OCI-LY3 (cell line): ENCODE measurements at regions not wholly inside any gene's neighbourhood (a gene's known extent, or its start where the extent isn't known, plus 50 kb on each side); places are given as distances from the start of the nearest gene placed in this dataset.

Experiments
- H2AFZ ChIP-seq: fragments of 200-600, 300-600 bp; shearing (Covaris generic); 2 replicates; pipeline ENCODE4 v1.6.0; 2014; ENCODE audit warnings: antibody characterized with exemption, low read depth, low read length
- H3K27ac ChIP-seq: fragments of 200-600, 300-600 bp; sonication (generic); 2 replicates; pipeline ENCODE4 v1.5.1; 2014; ENCODE audit warnings: mild to moderate bottlenecking, low read length, moderate library complexity, mixed read lengths
- H3K27me3 ChIP-seq: fragments of 200-600, 300-600 bp; sonication (generic); 2 replicates; pipeline ENCODE4 v1.6.1; 2014; ENCODE audit warnings: low read depth, low read length, mixed read lengths
- H3K36me3 ChIP-seq: fragments of 200-600, 300-600 bp; sonication (generic); replicated peaks from 2 replicates; pipeline ENCODE3; 2014; ENCODE audit warnings: low read depth, low read length, mixed read lengths
- H3K4me1 ChIP-seq: fragments of 300-600, 200-600 bp; sonication (generic); 2 replicates; pipeline ENCODE4 v1.6.1; 2014; ENCODE audit warnings: low read length, mixed read lengths
- H3K4me2 ChIP-seq: fragments of 200-600, 300-600 bp; sonication (generic); 2 replicates; pipeline ENCODE4 v1.6.1; 2014; ENCODE audit warnings: low read length, mixed read lengths
- H3K4me3 ChIP-seq: fragments of 300-600, 200-600 bp; sonication (generic); 2 replicates; pipeline ENCODE4 v1.5.1; 2014; ENCODE audit warnings: antibody characterized with exemption, mild to moderate bottlenecking, low read length, moderate library complexity
- H3K79me2 ChIP-seq: fragments of 300-600, 200-600 bp; shearing (Covaris generic); 2 replicates; pipeline ENCODE4 v1.6.1; 2014; ENCODE audit warnings: mild to moderate bottlenecking, low read length, mixed read lengths
- H3K9ac ChIP-seq: fragments of 300-600, 200-600 bp; shearing (Covaris generic); 2 replicates; pipeline ENCODE4 v1.6.0; 2014; ENCODE audit warnings: mild to moderate bottlenecking, low read length, moderate library complexity
- H3K9me3 ChIP-seq: fragments of 200-600, 300-600 bp; shearing (Covaris generic); 2 replicates; pipeline ENCODE4 v1.6.1; 2014; ENCODE audit warnings: low read length, mixed read lengths; ENCODE audit not compliant: insufficient read depth
- H4K20me1 ChIP-seq: fragments of 200-600, 300-600 bp; sonication (generic); 2 replicates; pipeline ENCODE4 v1.6.1; 2016; ENCODE audit warnings: low read length, mixed read lengths; ENCODE audit not compliant: insufficient read depth
- EZH2phosphoT487 ChIP-seq: fragments of 200-600 bp; shearing (Covaris generic); IDR thresholded peaks from 2 replicates; pipeline ENCODE4 v1.6.1; 2018; ENCODE audit warnings: antibody characterized with exemption, mixed run types, low read depth
- TF ChIP-seq, protein P1 (sequence below): fragments of 200-600, 300-600 bp; sonication (generic); IDR thresholded peaks from 2 replicates; pipeline ENCODE4 v1.5.1; 2014; ENCODE audit warnings: antibody characterized with exemption, low read length, low read depth

GRCh38 chr18:44539926-44540325 lies 140.8 kb upstream of the SETBP1 start:
- no peak overlapping the region for H3K27ac ChIP-seq
- H2AFZ ChIP-seq: no peak overlapping the region
- H3K4me3 ChIP-seq: no peak overlapping the region
- peaks cover 8% of the 10 kb centered on the region for H3K4me1 ChIP-seq
- H3K27me3 ChIP-seq: no peaks in the 10 kb centered on the region
- no peaks in the 10 kb centered on the region for H3K36me3 ChIP-seq
- H3K4me2 ChIP-seq: no peak overlapping the region
- no peaks in the 10 kb centered on the region for H3K79me2 ChIP-seq
- no peaks in the 10 kb centered on the region for H4K20me1 ChIP-seq
- H3K9me3 ChIP-seq: no peaks in the 10 kb centered on the region
- no peak overlapping the region for H3K9ac ChIP-seq
- TF ChIP-seq EZH2phosphoT487: no peak
- TF ChIP-seq, protein P1, sequence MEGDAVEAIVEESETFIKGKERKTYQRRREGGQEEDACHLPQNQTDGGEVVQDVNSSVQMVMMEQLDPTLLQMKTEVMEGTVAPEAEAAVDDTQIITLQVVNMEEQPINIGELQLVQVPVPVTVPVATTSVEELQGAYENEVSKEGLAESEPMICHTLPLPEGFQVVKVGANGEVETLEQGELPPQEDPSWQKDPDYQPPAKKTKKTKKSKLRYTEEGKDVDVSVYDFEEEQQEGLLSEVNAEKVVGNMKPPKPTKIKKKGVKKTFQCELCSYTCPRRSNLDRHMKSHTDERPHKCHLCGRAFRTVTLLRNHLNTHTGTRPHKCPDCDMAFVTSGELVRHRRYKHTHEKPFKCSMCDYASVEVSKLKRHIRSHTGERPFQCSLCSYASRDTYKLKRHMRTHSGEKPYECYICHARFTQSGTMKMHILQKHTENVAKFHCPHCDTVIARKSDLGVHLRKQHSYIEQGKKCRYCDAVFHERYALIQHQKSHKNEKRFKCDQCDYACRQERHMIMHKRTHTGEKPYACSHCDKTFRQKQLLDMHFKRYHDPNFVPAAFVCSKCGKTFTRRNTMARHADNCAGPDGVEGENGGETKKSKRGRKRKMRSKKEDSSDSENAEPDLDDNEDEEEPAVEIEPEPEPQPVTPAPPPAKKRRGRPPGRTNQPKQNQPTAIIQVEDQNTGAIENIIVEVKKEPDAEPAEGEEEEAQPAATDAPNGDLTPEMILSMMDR: no peak

- Histone ChIP-seq H3K79me2 (no peaks in the 10 kb centered on the region), H3K4me3 (no peak overlapping the region), H2AFZ (no peak overlapping the region), H3K4me2 (no peak overlapping the region), H3K27ac (no peak overlapping the region), H3K9ac (no peak overlapping the region), H3K4me1 (peaks cover 8% of the 10 kb centered on the region), H3K36me3 (no peaks in the 10 kb centered on the region), H4K20me1 (no peaks in the 10 kb centered on the region), H3K9me3 (no peaks in the 10 kb centered on the region), H3K27me3 (no peaks in the 10 kb centered on the region)
- TF ChIP-seq, protein P1: no peak
- no peak for TF ChIP-seq EZH2phosphoT487
Measured at GRCh38 chr18:44541159-44541558, 139.5 kb upstream of the SETBP1 start.

GRCh38 chr18:44541781-44542180 lies 138.9 kb upstream of the SETBP1 start:
- Histone ChIP-seq H3K27ac (no peak overlapping the region), H3K79me2 (no peaks in the 10 kb centered on the region), H4K20me1 (no peaks in the 10 kb centered on the region), H3K4me2 (no peak overlapping the region), H3K27me3 (no peaks in the 10 kb centered on the region), H3K4me3 (no peak overlapping the region), H3K4me1 (peaks cover 6% of the 10 kb centered on the region), H3K36me3 (no peaks in the 10 kb centered on the region), H3K9me3 (no peaks in the 10 kb centered on the region), H3K9ac (no peak overlapping the region), H2AFZ (no peak overlapping the region)
- TF ChIP-seq, protein P1: no peak
- no peak for TF ChIP-seq EZH2phosphoT487

- Histone ChIP-seq H2AFZ (no peak overlapping the region), H3K79me2 (no peaks in the 10 kb centered on the region), H3K4me2 (no peak overlapping the region), H3K4me3 (no peak overlapping the region), H4K20me1 (no peaks in the 10 kb centered on the region), H3K9me3 (no peaks in the 10 kb centered on the region), H3K36me3 (no peaks in the 10 kb centered on the region), H3K4me1 (peaks cover 9% of the 10 kb centered on the region), H3K27me3 (no peaks in the 10 kb centered on the region), H3K27ac (no peak overlapping the region), H3K9ac (no peak overlapping the region)
- TF ChIP-seq, protein P1: no peak
- no peak for TF ChIP-seq EZH2phosphoT487
Measured at GRCh38 chr18:44543387-44543786, 137.3 kb upstream of the SETBP1 start.
